Pancreas (tissue), 10 donors: ENCODE measurements at regions not wholly inside any gene's neighbourhood (a gene's known extent, or its start where the extent isn't known, plus 50 kb on each side); places are given as distances from the start of the nearest gene placed in this dataset.
A peak's percentile ranks its signal among the peaks of the same experiment; 100 is the strongest.

ENCODE experiments used
- ATAC-seq, 4 donors: fragments of 200-7000 bp; cut with Tn5 transposase; one replicate each; pipeline versions ENCODE4 v1.8.0 to v1.9.1; 2020; ENCODE audit warnings: mild to moderate bottlenecking in 4 of 4, moderate library complexity in 4 of 4
- DNase-seq, 6 donors: peaks; one replicate each; pipeline ENCODE4 v3.0.0-alpha.2; 2020
- FAIRE-seq: peaks from 2 replicates; lab custom pipeline; 2012; peaks lifted over from hg19 to GRCh38; lab: Jason Lieb, UNC
- H3K27ac ChIP-seq, 4 donors: fragments of 200-600 bp; sonication (generic); 1 replicate in 3 of 4; 2 replicates in 1 of 4; pipeline versions ENCODE4 v1.5.0 to v1.8.0; 2020
- H3K27me3 ChIP-seq, 4 donors: fragments of 200-600 bp; one replicate each; pipeline ENCODE4 v1.8.0; 2021
- H3K36me3 ChIP-seq, 3 donors: fragments of 200-600 bp; sonication (generic) in 1 of 3; one replicate each; pipeline versions ENCODE4 v1.5.0 to v1.8.0; 2020 to 2021
- H3K4me1 ChIP-seq, 3 donors: fragments of 200-600 bp; one replicate each; pipeline ENCODE4 v1.8.0; 2021
- H3K4me3 ChIP-seq, 4 donors: fragments of 200-600 bp; sonication (generic) in 2 of 4; one replicate each; pipeline versions ENCODE4 v1.5.0 to v1.8.0; 2020 to 2021
- H3K9me3 ChIP-seq, 4 donors: fragments of 200-600 bp; one replicate each; pipeline ENCODE4 v1.8.0; 2021
- CTCF ChIP-seq, 4 donors: fragments of 200-600 bp; sonication (generic) in 3 of 4; IDR thresholded peaks; one replicate each; pipeline versions ENCODE4 v1.5.0 to v1.8.0; 2021; ENCODE audit warnings: antibody characterized with exemption in 4 of 4
- WGBS, 2 donors: extraction: QIAGEN DNeasy Blood & Tissue Kit; methylation state at CpG; one replicate each; pipeline ENCODE4 v1.1.7; 2013; 5-methylcytosine and 5-hydroxymethylcytosine counted together
- intact Hi-C, 3 donors: fragments of 100-400 bp; cut with DNase I; formaldehyde crosslinking; loops; one replicate each; pipeline versions ENCODE4 v1.11.1 to v1.14.2; 2022
- donor health status: healthy with polysubstance abuse.
- donor health status: DM: no; HTN: no; CAD: no; lungs with moderate emphysema.
- donor health status: DM: no; HTN: no; CAD: no.
- donor health status: control.
- donor health status: control.
- donor health status: Bipolar disorder and iron deficiency.
- donor health status: DM: yes; HTN: yes; CAD: no.
- donor health status: DM: no; HTN: no; CAD: no.
- donor health status: DM: no; HTN: no; CAD: no.
- donor health status: DM: yes; HTN: yes; CAD: no.

GRCh38 chr2:138334323-138334722 lies 167.2 kb upstream of the SPOPL start:
- ATAC-seq (peak in 3 of 4 donors; percentile 41 to 73 (median 55)), DNase-seq (no peak), FAIRE-seq (no peak)
- intact Hi-C loops: no loop called here
- Histone ChIP-seq H3K4me1 (no peaks in the 10 kb centered on the region), H3K9me3 (no peaks in the 10 kb centered on the region), H3K36me3 (no peaks in the 10 kb centered on the region), H3K27me3 (no peaks in the 10 kb centered on the region), H3K27ac (no peak overlapping the region), H3K4me3 (no peak overlapping the region)
- TF ChIP-seq CTCF (IDR thresholded peaks at IDR 0.05): no peak
- WGBS, 2 donors: 21% methylated on average over 3 of the region's 3 CpGs

GRCh38 chr2:138335036-138335435 lies 166.5 kb upstream of the SPOPL start:
- ATAC-seq: peak in 3 of 4 donors; percentile 19 to 70 (median 23)
- Histone ChIP-seq H3K9me3 (no peaks in the 10 kb centered on the region), H3K4me3 (no peak overlapping the region), H3K27ac (no peak overlapping the region), H3K27me3 (no peaks in the 10 kb centered on the region), H3K4me1 (no peaks in the 10 kb centered on the region), H3K36me3 (no peaks in the 10 kb centered on the region)
- no peak for DNase-seq
- no peak for TF ChIP-seq CTCF (IDR thresholded peaks at IDR 0.05)
- intact Hi-C loops: no loop called here
- FAIRE-seq: no peak

GRCh38 chr2:138336146-138336545 lies 165.4 kb upstream of the SPOPL start:
- H3K4me1 ChIP-seq: no peaks in the 10 kb centered on the region
- no peak for DNase-seq
- H3K27ac ChIP-seq: no peak overlapping the region
- no peaks in the 10 kb centered on the region for H3K36me3 ChIP-seq
- H3K4me3 ChIP-seq: no peak overlapping the region
- no peak for FAIRE-seq
- no peak for ATAC-seq
- intact Hi-C loops: no loop called here
- TF ChIP-seq CTCF (IDR thresholded peaks at IDR 0.05): no peak
- no peaks in the 10 kb centered on the region for H3K27me3 ChIP-seq
- 91 to 95% methylated on average over 2 of the region's 2 CpGs for WGBS, 2 donors
- no peaks in the 10 kb centered on the region for H3K9me3 ChIP-seq

- FAIRE-seq (no peak), DNase-seq (no peak), ATAC-seq (no peak)
- intact Hi-C loops: no loop called here
- H3K4me1 ChIP-seq: peaks cover 11 to 15% (median 12%) of the 10 kb centered on the region in 3 donors
- H3K27ac ChIP-seq: no peak overlapping the region
- no peak overlapping the region for H3K4me3 ChIP-seq
- TF ChIP-seq CTCF (IDR thresholded peaks at IDR 0.05): no peak
- 92 to 100% methylated on average over 2 of the region's 2 CpGs for WGBS, 2 donors
- no peaks in the 10 kb centered on the region for H3K27me3 ChIP-seq
- no peaks in the 10 kb centered on the region for H3K9me3 ChIP-seq
- H3K36me3 ChIP-seq: no peaks in the 10 kb centered on the region
Observed at GRCh38 chr2:138355244-138355643, 146.3 kb upstream of the SPOPL start.

- Histone ChIP-seq H3K27ac (peak overlapping the region in 3 of 4 donors; percentile 25 to 36 (median 30)), H3K4me3 (no peak overlapping the region), H3K27me3 (no peaks in the 10 kb centered on the region), H3K9me3 (no peaks in the 10 kb centered on the region), H3K4me1 (peaks cover 11 to 15% (median 12%) of the 10 kb centered on the region in 3 donors), H3K36me3 (no peaks in the 10 kb centered on the region)
- intact Hi-C loops: no loop called here
- ATAC-seq (peak; percentile 87 to 95 (median 92)), DNase-seq (peak in 3 of 6 donors; percentile 9 to 30 (median 28)), FAIRE-seq (no peak)
- no peak for TF ChIP-seq CTCF (IDR thresholded peaks at IDR 0.05)
- WGBS, 2 donors: 5 to 6% methylated on average over 4 of the region's 4 CpGs
Observed at GRCh38 chr2:138356178-138356577, 145.4 kb upstream of the SPOPL start.
